Osteoblast (primary cell): ENCODE measurements at regions not wholly inside any gene's neighbourhood (a gene's known extent, or its start where the extent isn't known, plus 50 kb on each side); places are given as distances from the start of the nearest gene placed in this dataset.

Experiments
- DNase-seq: peaks from one replicate; pipeline ENCODE4 v3.0.0; 2011; ENCODE audit warnings: low spot score, mixed read lengths; ENCODE audit not compliant: insufficient read length; ENCODE audit errors: missing footprints
- H2AFZ ChIP-seq: 2 replicates; pipeline ENCODE4 v1.6.0; 2011; ENCODE audit warnings: mild to moderate bottlenecking, low read length
- H3K27ac ChIP-seq: 2 replicates; pipeline ENCODE4 v1.5.1; 2011; ENCODE audit warnings: mild to moderate bottlenecking, low read depth, low read length, moderate library complexity
- H3K27me3 ChIP-seq: 2 replicates; pipeline ENCODE4 v1.6.0; 2012; ENCODE audit warnings: mild to moderate bottlenecking, control low read depth, inconsistent platforms, low read length, moderate library complexity; ENCODE audit not compliant: insufficient read depth
- H3K36me3 ChIP-seq: 2 replicates; pipeline ENCODE4 v1.5.1; 2011; ENCODE audit warnings: mild to moderate bottlenecking, low read length, control low read depth, moderate library complexity; ENCODE audit not compliant: insufficient read depth
- H3K4me1 ChIP-seq: 2 replicates; pipeline ENCODE4 v1.5.1; 2011; ENCODE audit warnings: mild to moderate bottlenecking, low read length, control low read depth, moderate library complexity; ENCODE audit not compliant: insufficient read depth
- H3K4me2 ChIP-seq: 2 replicates; pipeline ENCODE4 v1.6.0; 2011; ENCODE audit warnings: mild to moderate bottlenecking, low read length; ENCODE audit not compliant: insufficient read depth
- H3K4me3 ChIP-seq: fragments of 200-600 bp; sonication (generic); 3 replicates; pipeline ENCODE4 v1.5.1; 2012; ENCODE audit warnings: mild to moderate bottlenecking, low read length, inconsistent platforms; ENCODE audit not compliant: insufficient read depth
- H3K79me2 ChIP-seq: 2 replicates; pipeline ENCODE4 v1.6.0; 2012; ENCODE audit warnings: mild to moderate bottlenecking, low read length, control low read depth, inconsistent platforms; ENCODE audit not compliant: insufficient read depth
- H3K9me3 ChIP-seq: 2 replicates; pipeline ENCODE4 v1.5.1; 2011; ENCODE audit warnings: low read depth, low read length, control low read depth
- H4K20me1 ChIP-seq: 2 replicates; pipeline ENCODE4 v1.6.0; 2012; ENCODE audit warnings: mild to moderate bottlenecking, low read length, control low read depth; ENCODE audit not compliant: insufficient read depth
- TF ChIP-seq, protein P1 (sequence below): IDR thresholded peaks from 2 replicates; pipeline ENCODE4 v1.5.1; 2011; ENCODE audit warnings: mild to moderate bottlenecking, low read depth, low read length, moderate library complexity; ENCODE audit errors: extremely low read depth

DNA sequence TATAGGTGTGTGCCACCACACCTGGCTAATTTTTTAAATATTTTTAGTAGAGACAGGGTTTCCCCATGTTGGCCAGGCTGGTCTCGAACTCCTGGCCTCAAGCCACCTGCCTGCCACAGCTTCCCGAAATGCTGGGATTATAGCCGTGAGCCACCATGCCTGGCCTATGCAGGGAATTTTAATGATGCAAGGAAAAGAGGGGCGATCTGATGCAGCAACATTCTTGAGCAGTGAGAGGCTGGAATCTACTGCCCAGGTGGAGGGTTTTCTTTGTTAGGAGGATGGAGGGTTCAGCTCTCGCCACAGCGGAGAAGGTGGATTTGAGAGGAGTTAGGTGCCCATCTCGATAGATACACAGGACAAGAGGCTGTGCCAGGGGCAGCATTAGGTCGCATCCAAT lies 332.3 kb downstream of the GATA3 start:
- no peak for DNase-seq
- TF ChIP-seq, protein P1, sequence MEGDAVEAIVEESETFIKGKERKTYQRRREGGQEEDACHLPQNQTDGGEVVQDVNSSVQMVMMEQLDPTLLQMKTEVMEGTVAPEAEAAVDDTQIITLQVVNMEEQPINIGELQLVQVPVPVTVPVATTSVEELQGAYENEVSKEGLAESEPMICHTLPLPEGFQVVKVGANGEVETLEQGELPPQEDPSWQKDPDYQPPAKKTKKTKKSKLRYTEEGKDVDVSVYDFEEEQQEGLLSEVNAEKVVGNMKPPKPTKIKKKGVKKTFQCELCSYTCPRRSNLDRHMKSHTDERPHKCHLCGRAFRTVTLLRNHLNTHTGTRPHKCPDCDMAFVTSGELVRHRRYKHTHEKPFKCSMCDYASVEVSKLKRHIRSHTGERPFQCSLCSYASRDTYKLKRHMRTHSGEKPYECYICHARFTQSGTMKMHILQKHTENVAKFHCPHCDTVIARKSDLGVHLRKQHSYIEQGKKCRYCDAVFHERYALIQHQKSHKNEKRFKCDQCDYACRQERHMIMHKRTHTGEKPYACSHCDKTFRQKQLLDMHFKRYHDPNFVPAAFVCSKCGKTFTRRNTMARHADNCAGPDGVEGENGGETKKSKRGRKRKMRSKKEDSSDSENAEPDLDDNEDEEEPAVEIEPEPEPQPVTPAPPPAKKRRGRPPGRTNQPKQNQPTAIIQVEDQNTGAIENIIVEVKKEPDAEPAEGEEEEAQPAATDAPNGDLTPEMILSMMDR = no peak

DNA sequence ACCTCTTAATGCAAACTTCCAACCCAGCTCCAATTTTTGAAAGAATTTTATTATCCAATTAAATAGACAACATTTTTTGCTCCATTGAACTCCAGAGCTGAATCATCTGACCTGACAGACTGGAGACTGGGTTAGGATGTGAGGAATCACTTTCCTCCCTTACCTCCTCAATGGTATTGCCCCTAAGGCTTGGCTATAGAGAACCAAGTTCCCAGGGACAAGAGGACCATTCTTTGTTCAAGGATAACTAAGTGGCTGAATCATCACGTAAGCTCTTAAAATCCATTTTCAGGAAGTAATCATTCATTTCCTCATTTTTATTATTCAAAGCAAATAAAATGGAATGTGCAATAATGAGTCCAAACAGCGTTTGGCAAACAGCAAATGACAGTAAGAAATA lies 335.1 kb downstream of the GATA3 start:
- TF ChIP-seq, protein P1 = no peak
- no peaks in the 10 kb centered on the region for H3K79me2 ChIP-seq
- H4K20me1 ChIP-seq = no peaks in the 10 kb centered on the region
- no peaks in the 10 kb centered on the region for H3K9me3 ChIP-seq
- no peaks in the 10 kb centered on the region for H3K4me1 ChIP-seq
- H3K27me3 ChIP-seq = no peaks in the 10 kb centered on the region
- H2AFZ ChIP-seq = no peak overlapping the region
- no peak overlapping the region for H3K27ac ChIP-seq
- DNase-seq = no peak
- H3K4me2 ChIP-seq = no peak overlapping the region
- H3K4me3 ChIP-seq = no peak overlapping the region
- no peaks in the 10 kb centered on the region for H3K36me3 ChIP-seq

More for the DNA sequence above, 332.3 kb downstream of the GATA3 start:
- H4K20me1 ChIP-seq = no peaks in the 10 kb centered on the region
- no peak overlapping the region for H2AFZ ChIP-seq
- H3K4me3 ChIP-seq = no peak overlapping the region
- no peaks in the 10 kb centered on the region for H3K36me3 ChIP-seq
- no peaks in the 10 kb centered on the region for H3K9me3 ChIP-seq
- H3K27ac ChIP-seq = no peak overlapping the region
- no peak overlapping the region for H3K4me2 ChIP-seq
- no peaks in the 10 kb centered on the region for H3K27me3 ChIP-seq
- H3K79me2 ChIP-seq = no peaks in the 10 kb centered on the region
- H3K4me1 ChIP-seq = no peaks in the 10 kb centered on the region

DNA sequence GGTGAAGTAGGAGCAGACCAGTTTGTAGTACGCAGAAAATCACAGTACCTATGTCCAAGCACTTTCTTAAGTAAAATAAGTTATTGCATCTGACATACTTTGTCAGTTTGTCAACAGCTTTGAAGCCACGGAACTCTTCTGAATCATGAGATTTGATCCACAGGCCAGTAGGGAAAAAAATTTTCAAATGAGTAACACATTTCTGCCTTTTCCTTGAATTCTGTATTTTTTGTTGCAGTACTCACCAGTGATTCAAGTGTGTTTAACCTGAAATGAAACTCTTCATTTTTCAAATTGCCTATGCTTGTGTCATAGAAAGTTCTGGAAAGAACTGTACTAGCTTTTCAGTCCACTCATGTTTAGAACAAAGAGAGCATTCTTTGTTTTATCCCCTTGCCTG lies 337.7 kb downstream of the GATA3 start:
- no peak overlapping the region for H2AFZ ChIP-seq
- no peaks in the 10 kb centered on the region for H3K36me3 ChIP-seq
- no peaks in the 10 kb centered on the region for H3K4me1 ChIP-seq
- TF ChIP-seq, protein P1 = no peak
- H3K27ac ChIP-seq = no peak overlapping the region
- no peaks in the 10 kb centered on the region for H3K9me3 ChIP-seq
- H3K79me2 ChIP-seq = no peaks in the 10 kb centered on the region
- H3K4me2 ChIP-seq = no peak overlapping the region
- H3K4me3 ChIP-seq = no peak overlapping the region
- no peaks in the 10 kb centered on the region for H3K27me3 ChIP-seq
- no peaks in the 10 kb centered on the region for H4K20me1 ChIP-seq
- no peak for DNase-seq

DNA sequence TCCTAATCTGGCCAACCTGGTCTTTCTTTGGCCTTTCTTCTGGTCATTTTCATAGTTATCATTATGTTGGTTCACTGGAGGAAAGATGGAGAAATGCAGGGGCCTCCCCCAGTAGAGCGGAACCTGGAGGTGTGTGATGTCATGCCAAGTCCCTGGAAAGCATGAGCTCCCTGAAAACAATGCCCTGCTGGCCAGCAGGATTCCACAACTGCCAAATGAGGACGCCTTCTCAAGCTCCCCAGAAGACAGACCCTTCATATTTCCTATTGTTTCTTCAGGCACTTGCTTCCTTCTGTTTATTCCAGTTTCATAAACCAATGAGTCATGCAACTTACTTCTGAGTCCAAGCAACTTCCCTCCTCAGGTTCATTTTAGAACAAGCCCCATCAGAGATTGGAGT lies 339.0 kb downstream of the GATA3 start:
- Histone ChIP-seq H3K4me3 (no peak overlapping the region), H3K36me3 (no peaks in the 10 kb centered on the region), H3K79me2 (no peaks in the 10 kb centered on the region), H4K20me1 (no peaks in the 10 kb centered on the region), H3K27ac (no peak overlapping the region), H3K27me3 (no peaks in the 10 kb centered on the region), H2AFZ (no peak overlapping the region), H3K4me2 (no peak overlapping the region), H3K4me1 (no peaks in the 10 kb centered on the region), H3K9me3 (no peaks in the 10 kb centered on the region)
- no peak for DNase-seq
- TF ChIP-seq, protein P1 = no peak
